DMS 273 treated with DMSO at 0.1 percent for 48 hours (cell line): ENCODE measurements at regions not wholly inside any gene's neighbourhood (a gene's known extent, or its start where the extent isn't known, plus 50 kb on each side); places are given as distances from the start of the nearest gene placed in this dataset.
"Not testable (repeated sequence)": the region's sequence is repeated elsewhere in the genome, so short reads cannot be mapped to it uniquely, and the experiment has no call there.

Source experiments
- DNase-seq: peaks from one replicate; lab custom pipeline; 2025; lab: John Stamatoyannopoulos, UW

DNA sequence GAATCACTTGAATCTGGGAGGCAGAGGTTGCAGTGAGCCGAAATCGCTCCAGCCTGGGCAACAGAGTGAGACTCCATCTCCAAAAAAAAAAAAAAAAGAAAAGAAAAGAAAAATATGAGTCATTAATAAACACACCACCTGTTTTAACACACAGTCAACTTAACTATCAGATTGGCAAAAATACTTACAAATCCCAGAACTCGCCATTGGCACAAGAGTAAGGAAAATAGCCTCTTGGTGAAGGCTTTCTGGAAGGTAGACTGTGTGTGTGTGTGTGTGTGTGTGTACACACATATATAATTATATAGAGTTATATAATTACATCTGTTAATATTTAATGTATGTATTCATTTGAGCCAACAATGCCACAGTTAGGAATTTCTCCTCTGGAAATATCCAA is 63.7 kb upstream of the UXS1 start:
- DNase-seq, result no peak

DNA sequence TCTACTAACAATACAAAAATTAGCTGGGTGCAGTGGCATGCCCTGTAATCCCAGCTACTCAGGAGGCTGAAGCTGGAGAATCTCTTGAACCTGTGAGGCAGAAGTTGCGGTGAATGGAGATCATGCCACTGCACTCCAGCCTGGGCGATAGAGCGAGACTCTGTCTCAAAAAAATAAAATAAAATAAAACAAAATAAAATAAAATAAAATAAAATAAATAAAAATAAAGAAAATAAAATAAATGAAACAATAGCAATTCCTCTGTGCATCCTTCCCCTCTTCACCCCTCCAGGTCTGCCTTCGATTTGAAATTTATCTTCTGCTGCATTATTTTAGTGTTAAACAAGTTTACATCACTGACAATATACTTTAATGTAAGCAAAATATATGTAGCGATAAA is 63.0 kb upstream of the UXS1 start:
- DNase-seq, result no peak

DNA sequence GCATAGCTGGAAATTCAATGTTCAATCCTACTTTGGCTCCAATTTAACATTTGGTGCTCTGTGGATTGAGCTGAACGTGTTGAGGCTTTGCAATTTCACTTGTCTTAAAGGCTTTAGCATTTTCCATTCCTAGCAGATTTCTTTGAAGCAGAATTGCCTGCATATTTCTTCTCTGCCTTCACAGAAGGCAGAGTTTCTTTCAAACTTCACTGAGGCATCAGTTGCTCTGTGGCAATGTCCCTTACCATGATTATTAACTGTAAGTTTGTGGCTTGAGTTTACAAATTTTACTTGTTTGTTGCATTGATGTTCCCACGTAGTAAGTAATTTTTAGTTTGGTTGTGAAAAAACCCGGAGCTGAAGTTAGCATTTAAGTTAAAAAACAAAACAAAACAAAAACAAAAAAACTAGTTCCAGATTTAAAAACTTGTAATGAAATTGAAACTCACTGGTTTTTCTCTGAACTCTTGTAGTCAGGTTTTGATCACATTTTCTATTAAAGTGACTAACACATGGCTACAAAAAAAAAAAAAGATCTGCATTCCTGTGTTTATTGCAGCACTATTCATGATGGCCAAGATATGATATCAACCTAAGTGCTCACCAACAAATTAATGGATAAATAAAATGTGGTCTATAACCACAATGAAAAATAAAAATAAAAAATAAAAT is 55.2 kb upstream of the UXS1 start:
- not testable (repeated sequence) for DNase-seq

DNA sequence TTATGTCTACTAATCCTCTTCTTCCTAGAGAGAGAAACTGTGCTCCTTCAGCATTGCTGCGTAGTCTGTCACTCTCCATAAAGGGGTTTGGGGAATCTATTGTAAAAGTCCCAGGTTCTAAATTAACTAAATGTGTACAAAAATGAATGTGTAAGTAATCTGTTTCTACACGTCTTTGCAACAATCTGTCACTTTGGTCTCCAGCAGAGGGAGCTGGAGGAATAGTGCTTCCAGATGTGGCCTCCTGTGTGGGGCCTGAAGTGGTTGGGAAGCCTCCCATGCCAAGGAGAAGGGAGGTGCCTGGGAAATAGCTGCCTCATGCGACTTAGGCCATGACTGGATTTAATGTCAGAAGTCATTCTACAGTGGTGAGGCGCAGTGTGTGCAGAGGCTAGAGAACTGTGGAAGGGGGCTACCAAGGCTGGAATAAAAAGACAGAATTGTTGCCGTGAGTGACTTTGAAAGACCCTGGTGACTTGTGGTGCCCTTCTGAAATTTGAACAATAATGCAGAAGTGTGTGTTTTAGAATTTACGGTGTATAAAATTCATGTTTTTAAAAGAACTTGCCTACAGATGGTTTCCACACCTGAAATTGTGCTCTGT is 54.5 kb upstream of the UXS1 start:
- not testable (repeated sequence) for DNase-seq
